VCaP (cell line): ENCODE measurements at regions not wholly inside any gene's neighbourhood (a gene's known extent, or its start where the extent isn't known, plus 50 kb on each side); places are given as distances from the start of the nearest gene placed in this dataset.

Source experiments
- H3K27ac ChIP-seq: fragments of 450-650 bp; 2 replicates; pipeline ENCODE4 v1.5.1; 2017
- TF ChIP-seq, protein P1 (sequence below): fragments of 450-650 bp; conservative IDR thresholded peaks from 2 replicates; pipeline ENCODE4 v1.5.1; 2017; ENCODE audit warnings: mild to moderate bottlenecking, moderate library complexity

GRCh38 chr14:85909581-85909980, 379.6 kb downstream of the FLRT2 start:
- TF ChIP-seq, protein P1, sequence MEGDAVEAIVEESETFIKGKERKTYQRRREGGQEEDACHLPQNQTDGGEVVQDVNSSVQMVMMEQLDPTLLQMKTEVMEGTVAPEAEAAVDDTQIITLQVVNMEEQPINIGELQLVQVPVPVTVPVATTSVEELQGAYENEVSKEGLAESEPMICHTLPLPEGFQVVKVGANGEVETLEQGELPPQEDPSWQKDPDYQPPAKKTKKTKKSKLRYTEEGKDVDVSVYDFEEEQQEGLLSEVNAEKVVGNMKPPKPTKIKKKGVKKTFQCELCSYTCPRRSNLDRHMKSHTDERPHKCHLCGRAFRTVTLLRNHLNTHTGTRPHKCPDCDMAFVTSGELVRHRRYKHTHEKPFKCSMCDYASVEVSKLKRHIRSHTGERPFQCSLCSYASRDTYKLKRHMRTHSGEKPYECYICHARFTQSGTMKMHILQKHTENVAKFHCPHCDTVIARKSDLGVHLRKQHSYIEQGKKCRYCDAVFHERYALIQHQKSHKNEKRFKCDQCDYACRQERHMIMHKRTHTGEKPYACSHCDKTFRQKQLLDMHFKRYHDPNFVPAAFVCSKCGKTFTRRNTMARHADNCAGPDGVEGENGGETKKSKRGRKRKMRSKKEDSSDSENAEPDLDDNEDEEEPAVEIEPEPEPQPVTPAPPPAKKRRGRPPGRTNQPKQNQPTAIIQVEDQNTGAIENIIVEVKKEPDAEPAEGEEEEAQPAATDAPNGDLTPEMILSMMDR: no peak
- H3K27ac ChIP-seq: peak overlapping the region; percentile 37

DNA sequence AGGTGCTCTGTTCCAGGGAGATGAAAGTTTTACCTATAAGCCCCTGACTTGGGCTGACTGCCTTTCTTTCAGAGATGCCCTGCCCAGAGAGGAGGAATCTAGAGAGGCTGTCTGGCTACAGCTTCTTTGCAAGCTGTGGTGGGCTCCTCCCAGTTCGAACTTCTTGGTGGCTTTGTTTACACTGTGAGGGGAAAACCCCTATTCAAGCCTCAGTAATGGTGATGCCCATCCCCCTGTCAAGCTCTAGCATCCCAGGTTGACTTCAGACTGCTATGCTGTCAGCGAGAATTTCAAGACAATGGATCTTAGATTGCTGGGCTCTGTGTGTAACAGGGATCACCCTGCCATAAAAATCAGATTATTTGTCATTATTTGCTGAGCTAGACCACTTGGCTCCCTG, 377.6 kb downstream of the FLRT2 start:
- H3K27ac ChIP-seq: no peak overlapping the region
- TF ChIP-seq, protein P1: no peak

DNA sequence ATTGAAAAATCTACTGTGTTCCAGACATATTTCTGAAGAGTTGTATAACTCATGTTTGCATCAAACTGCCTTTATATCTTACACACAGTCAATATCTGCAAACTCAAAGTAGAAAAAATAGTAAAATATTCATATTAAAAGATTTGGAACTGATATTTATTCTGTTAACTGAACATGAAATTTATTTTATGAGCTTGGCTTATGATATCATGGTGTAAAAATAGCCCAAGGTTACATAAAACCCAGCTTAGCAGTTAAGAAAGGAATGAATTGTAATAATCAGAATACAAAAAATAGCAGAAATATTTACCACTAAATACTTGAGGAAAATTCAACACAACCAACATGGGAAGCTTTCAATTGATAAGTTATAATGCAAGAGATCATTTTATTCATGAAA, 367.9 kb downstream of the FLRT2 start:
- TF ChIP-seq, protein P1: no peak
- H3K27ac ChIP-seq: no peak overlapping the region

DNA sequence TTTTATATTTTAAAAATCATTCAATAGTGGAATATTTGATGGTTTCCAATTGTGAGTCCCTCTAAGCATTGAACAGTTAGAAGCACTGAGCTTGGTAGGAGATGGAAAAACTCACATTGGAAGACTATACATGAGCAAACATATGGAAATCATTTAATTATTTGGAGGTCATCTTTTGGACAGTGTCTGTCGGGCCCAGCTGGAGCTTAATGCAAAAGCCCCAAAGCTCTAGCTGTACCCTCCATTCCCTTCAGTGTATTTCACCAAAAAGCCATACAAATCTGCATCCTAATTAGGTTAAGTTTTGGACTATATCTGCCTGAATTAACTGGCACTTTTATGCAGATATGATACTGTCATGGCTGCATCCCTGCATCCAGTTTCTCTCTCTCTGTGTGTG, 365.7 kb downstream of the FLRT2 start:
- H3K27ac ChIP-seq: no peak overlapping the region
- TF ChIP-seq, protein P1: no peak

GRCh38 chr14:85892251-85892650, 362.3 kb downstream of the FLRT2 start:
- TF ChIP-seq, protein P1: no peak
- H3K27ac ChIP-seq: no peak overlapping the region

GRCh38 chr14:85883966-85884365, 354.0 kb downstream of the FLRT2 start:
- no peak overlapping the region for H3K27ac ChIP-seq
- TF ChIP-seq, protein P1: no peak

DNA sequence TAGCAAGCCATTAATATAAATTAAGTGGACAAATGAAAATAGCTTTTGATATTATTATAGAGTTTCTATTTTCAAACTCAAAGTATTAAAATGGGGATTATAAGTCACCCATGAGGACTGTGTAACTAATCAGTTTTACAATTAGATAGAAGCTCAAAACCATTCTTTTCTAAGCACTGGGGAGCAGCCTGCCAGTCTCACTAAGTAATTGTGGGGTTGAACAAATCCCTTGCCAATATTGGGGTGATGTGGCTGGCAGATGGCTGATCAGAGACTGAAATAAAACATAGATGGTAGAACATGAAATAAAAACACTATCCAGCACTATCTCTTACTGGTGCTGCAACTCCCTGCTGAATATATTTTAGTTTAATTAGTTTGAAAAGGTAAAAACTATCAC, 353.2 kb downstream of the FLRT2 start:
- TF ChIP-seq, protein P1: no peak
- H3K27ac ChIP-seq: no peak overlapping the region

GRCh38 chr14:85881935-85882334, 352.0 kb downstream of the FLRT2 start:
- TF ChIP-seq, protein P1: no peak
- H3K27ac ChIP-seq: no peak overlapping the region
